ENCODE measurements at regions not wholly inside any gene's neighbourhood (a gene's known extent, or its start where the extent isn't known, plus 50 kb on each side); places are given as distances from the start of the nearest gene placed in this dataset.

DNA sequence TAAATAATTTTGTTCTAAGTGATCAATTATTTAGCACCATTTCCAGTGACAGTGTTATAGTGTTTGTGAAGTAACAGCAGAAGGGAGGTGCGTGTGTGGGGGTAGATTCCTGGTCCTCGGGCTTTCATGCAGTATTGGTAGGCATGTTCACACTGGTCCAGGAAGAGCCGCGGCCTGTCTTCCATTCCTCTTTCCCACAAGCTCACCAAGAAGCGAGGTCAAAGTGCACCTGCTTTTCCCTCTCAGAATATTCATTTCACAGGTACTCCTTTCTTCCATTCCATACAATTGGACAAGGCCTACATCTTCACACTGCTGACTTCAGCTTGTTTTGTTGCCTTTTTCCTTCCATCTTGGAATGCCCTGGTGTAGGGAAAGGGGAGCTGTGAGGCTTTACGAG is 151.8 kb upstream of the CELF2 start:
- Histone ChIP-seq H3K4me3 (ENCODE audit: insufficient read depth, low read depth, low read length) (no peak overlapping the region), H3K27ac (ENCODE audit: insufficient read depth, low read length) (no peak overlapping the region), H2AK5ac (ENCODE audit: low read depth, low read length) (no peak overlapping the region), H3K9me1 (ENCODE audit: insufficient read depth, low read length) (no peaks in the 10 kb centered on the region), H3K4ac (ENCODE audit: low read depth, low read length) (no peak overlapping the region), H2BK15ac (ENCODE audit: low read depth, low read length) (no peak overlapping the region), H4K8ac (ENCODE audit: low read depth in 2 of 2, low read length in 2 of 2) (no peak overlapping the region), H3K79me1 (ENCODE audit: low read depth in 1 of 2, low read length in 2 of 2) (no peaks in the 10 kb centered on the region), H3K23ac (ENCODE audit: low read depth, low read length) (no peak overlapping the region), H2BK120ac (ENCODE audit: low read depth, low read length) (no peak overlapping the region), H4K20me1 (ENCODE audit: insufficient read depth, low read length) (no peaks in the 10 kb centered on the region), H3K27me3 (ENCODE audit: control insufficient read depth, insufficient read depth, low read length) (no peaks in the 10 kb centered on the region), H3K56ac (ENCODE audit: extremely low read depth, insufficient read depth, low read length) (no peak overlapping the region), H3K18ac (ENCODE audit: low read depth, low read length) (no peak overlapping the region), H4K91ac (ENCODE audit: insufficient read depth, low read depth, low read length) (no peak overlapping the region), H3K14ac (replicated peaks; ENCODE audit: low read depth, low read length) (no peak overlapping the region), H3K9ac (ENCODE audit: low read depth, low read length) (no peak overlapping the region), H2AK9ac (replicated peaks; ENCODE audit: low read depth, low read length, poor library complexity) (no peak overlapping the region), H2BK5ac (ENCODE audit: low read depth, low read length, poor library complexity, severe bottlenecking) (no peak overlapping the region), H2AFZ (replicated peaks; ENCODE audit: low read length, poor library complexity) (no peak overlapping the region), H2BK20ac (ENCODE audit: low read depth, low read length) (no peak overlapping the region), H3K9me3 (ENCODE audit: control insufficient read depth, insufficient read depth, low read length) (no peaks in the 10 kb centered on the region), H3K36me3 (ENCODE audit: control insufficient read depth, insufficient read depth, low read length) (no peaks in the 10 kb centered on the region), H3K4me1 (ENCODE audit: control insufficient read depth, insufficient read depth, low read length) (0 out of 2 replicates have a peak, but pooled peaks cover under 1% of the 10 kb centered on the region), H4K5ac (ENCODE audit: low read depth, low read length) (no peak overlapping the region), H3K4me2 (ENCODE audit: low read depth, low read length) (no peak overlapping the region)
- dilution Hi-C loops (cut with HindIII; ENCODE audit: low sequenced_read_pairs, unreplicated experiment) (no loop called here), intact Hi-C loops (cut with micrococcal nuclease) (no loop called here), in situ Hi-C loops (cut with MboI; ENCODE audit: low sequenced_read_pairs) (no loop called here)
- ChIA-PET POLR2A (ENCODE audit: unreplicated experiment) (no interaction called here), CTCF (no interaction called here)
- no peak for ATAC-seq (ENCODE audit: low read depth)
- BruUV-seq (replicated peaks): no TSS peak
- TF ChIP-seq, protein P1, sequence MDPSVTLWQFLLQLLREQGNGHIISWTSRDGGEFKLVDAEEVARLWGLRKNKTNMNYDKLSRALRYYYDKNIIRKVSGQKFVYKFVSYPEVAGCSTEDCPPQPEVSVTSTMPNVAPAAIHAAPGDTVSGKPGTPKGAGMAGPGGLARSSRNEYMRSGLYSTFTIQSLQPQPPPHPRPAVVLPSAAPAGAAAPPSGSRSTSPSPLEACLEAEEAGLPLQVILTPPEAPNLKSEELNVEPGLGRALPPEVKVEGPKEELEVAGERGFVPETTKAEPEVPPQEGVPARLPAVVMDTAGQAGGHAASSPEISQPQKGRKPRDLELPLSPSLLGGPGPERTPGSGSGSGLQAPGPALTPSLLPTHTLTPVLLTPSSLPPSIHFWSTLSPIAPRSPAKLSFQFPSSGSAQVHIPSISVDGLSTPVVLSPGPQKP (IDR thresholded peaks at IDR 0.05; ENCODE audit: borderline replicate concordance, low read depth, low read length): no peak
- TF ChIP-seq BHLHE40 (IDR thresholded peaks at IDR 0.05; ENCODE audit: low read depth, low read length): no peak
- no peak for TF ChIP-seq CEBPB (IDR thresholded peaks at IDR 0.05; ENCODE audit: low read depth, low read length)
- TF ChIP-seq MAZ (IDR thresholded peaks at IDR 0.05; ENCODE audit: borderline replicate concordance, low read depth, low read length): no peak
- no peak for TF ChIP-seq MAFK (IDR thresholded peaks at IDR 0.05; ENCODE audit: low read depth, low read length)
- no peak for DNase-seq
- WGBS, 2 experiments (ENCODE audit: extremely low coverage in 2 of 2, insufficient read length in 1 of 2): no CpG with 5 or more reads among the region's 6 CpGs

Data from IMR-90 (cell line).